Epithelial cell of esophagus (primary cell): ENCODE measurements at regions not wholly inside any gene's neighbourhood (a gene's known extent, or its start where the extent isn't known, plus 50 kb on each side); places are given as distances from the start of the nearest gene placed in this dataset.
A peak's percentile ranks its signal among the peaks of the same experiment; 100 is the strongest.

Experiments
- DNase-seq: peaks from one replicate; pipeline ENCODE4 v3.0.0; 2010; ENCODE audit warnings: low read depth
- H3K4me3 ChIP-seq: 2 replicates; pipeline ENCODE4 v1.5.1; 2011; ENCODE audit warnings: mild to moderate bottlenecking, low read length, control low read depth
- CTCF ChIP-seq: IDR thresholded peaks from 2 replicates; pipeline ENCODE4 v1.5.1; 2011; ENCODE audit warnings: low read depth, mild to moderate bottlenecking, low read length, control low read depth, inconsistent platforms; ENCODE audit not compliant: insufficient read depth; ENCODE audit errors: missing control alignments

GRCh38 chr12:28794786-28795185 is 354.3 kb upstream of the FAR2 start:
- no peak overlapping the region for H3K4me3 ChIP-seq
- DNase-seq = no peak
- TF ChIP-seq CTCF = no peak

DNA sequence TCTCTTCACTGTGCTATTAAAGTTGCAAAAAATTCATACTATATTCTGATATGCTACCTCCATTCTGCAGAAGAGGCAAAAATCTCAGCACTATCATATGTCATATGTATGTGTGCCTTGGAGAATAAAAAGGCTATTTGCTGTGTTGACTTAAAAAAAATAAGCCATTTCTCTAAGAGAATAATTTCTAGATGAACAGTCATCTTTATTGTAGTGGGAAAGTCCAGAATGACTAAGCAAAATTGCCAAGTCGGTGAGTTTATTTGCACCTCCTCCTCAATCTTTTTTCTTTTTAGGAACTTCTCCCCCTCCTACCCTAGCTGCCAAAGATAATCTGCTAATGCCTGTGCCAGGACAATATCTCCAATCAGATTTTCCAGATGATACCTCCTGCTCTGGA is 353.8 kb upstream of the FAR2 start:
- no peak overlapping the region for H3K4me3 ChIP-seq
- TF ChIP-seq CTCF = no peak
- DNase-seq = peak; percentile 40

DNA sequence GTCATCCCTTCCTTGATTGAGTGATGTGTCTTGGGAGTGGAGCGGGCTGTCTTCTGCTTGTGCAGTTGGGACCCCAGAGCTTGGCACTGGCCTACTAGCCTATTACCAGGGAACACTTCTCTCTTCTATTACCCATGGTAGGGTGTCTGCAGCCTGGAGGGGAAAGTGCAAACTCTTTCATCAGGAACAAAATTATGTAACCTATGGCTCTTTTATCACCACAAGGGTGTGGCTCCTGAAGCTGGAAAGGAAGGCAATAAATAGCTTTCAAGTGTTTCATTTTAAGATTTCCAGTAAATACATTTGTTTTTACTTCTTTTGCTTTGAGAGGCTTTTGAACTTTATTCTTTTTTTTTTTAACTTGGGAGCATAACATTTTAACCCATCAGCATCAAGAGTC is 349.7 kb upstream of the FAR2 start:
- H3K4me3 ChIP-seq = no peak overlapping the region
- peak; percentile 4 for DNase-seq

GRCh38 chr12:28800129-28800528 is 348.9 kb upstream of the FAR2 start:
- DNase-seq = no peak
- TF ChIP-seq CTCF = no peak
- no peak overlapping the region for H3K4me3 ChIP-seq

More for the DNA sequence above, 349.7 kb upstream of the FAR2 start:
- no peak for TF ChIP-seq CTCF

GRCh38 chr12:28802706-28803438 is 346.2 kb upstream of the FAR2 start:
- DNase-seq = no peak

DNA sequence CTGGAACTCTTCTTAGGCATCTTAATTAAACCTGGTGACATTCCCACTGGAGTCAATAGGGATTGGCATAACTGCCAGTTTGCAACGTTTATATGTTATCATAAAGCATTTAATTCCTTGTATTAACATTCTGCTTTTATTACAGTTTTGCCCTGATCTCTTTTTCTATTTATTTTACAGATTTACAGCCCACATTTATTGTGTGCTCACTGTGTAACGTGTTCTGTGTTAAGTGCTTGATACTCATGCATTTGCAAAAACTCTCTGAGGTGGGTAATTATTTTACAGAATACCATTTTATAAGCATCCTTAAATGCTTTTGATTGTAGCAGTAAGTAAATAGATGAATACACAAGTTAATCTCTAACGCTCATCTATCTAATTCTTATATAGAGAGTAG is 341.5 kb upstream of the FAR2 start:
- no peak for TF ChIP-seq CTCF
- DNase-seq = no peak
- no peak overlapping the region for H3K4me3 ChIP-seq

More at GRCh38 chr12:28802706-28803438, 346.2 kb upstream of the FAR2 start:
- no peak overlapping the region for H3K4me3 ChIP-seq
- TF ChIP-seq CTCF = no peak

DNA sequence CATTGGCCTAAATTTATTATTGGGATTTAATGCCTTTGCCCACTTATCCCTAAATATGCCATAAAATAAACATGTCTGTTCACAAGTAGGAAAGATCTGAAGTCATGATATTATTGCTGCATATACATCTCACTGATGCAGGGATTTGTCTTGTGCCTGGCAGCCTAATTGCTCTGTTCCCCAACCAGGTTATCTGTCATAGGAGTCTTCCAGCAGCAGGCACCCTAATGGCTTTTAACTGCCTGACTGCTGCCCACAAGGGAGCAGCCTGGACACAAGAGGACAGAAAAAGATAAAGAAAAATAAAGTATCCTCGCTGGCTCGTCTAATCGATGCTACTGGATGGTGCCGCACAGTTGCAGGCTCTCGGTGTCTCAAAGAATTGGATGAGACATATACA is 337.6 kb upstream of the FAR2 start:
- TF ChIP-seq CTCF = no peak
- H3K4me3 ChIP-seq = no peak overlapping the region
- DNase-seq = no peak
